Pulmonary artery endothelial cell (primary cell): ENCODE measurements at regions not wholly inside any gene's neighbourhood (a gene's known extent, or its start where the extent isn't known, plus 50 kb on each side); places are given as distances from the start of the nearest gene placed in this dataset.
"Not testable (repeated sequence)": the region's sequence is repeated elsewhere in the genome, so short reads cannot be mapped to it uniquely, and the experiment has no call there.

Experiments
- DNase-seq: peaks from one replicate; pipeline ENCODE4 v3.0.0-alpha.2; 2011; ENCODE audit warnings: low read depth, low spot score

- DNase-seq, result not testable (repeated sequence)
Measured at GRCh38 chr14:106184771-106185170, 658.4 kb downstream of the TMEM121 start.

- not testable (repeated sequence) for DNase-seq
Measured at GRCh38 chr14:106185174-106185836, 658.9 kb downstream of the TMEM121 start.

GRCh38 chr14:106185837-106186233 lies 659.5 kb downstream of the TMEM121 start:
- DNase-seq, result no peak

- no peak for DNase-seq
Measured at GRCh38 chr14:106187216-106187615, 660.8 kb downstream of the TMEM121 start.

GRCh38 chr14:106192701-106193100 lies 666.3 kb downstream of the TMEM121 start:
- DNase-seq, result not testable (repeated sequence)

GRCh38 chr14:106196459-106196858 lies 670.1 kb downstream of the TMEM121 start:
- DNase-seq, result not testable (repeated sequence)

- DNase-seq, result not testable (repeated sequence)
Measured at GRCh38 chr14:106197264-106197663, 670.9 kb downstream of the TMEM121 start.

GRCh38 chr14:106199097-106199496 lies 672.7 kb downstream of the TMEM121 start:
- no peak for DNase-seq

- DNase-seq, result no peak
Measured at GRCh38 chr14:106200541-106201315, 674.3 kb downstream of the TMEM121 start.

- no peak for DNase-seq
Measured at GRCh38 chr14:106201376-106201775, 675.0 kb downstream of the TMEM121 start.

GRCh38 chr14:106203438-106203837 lies 677.1 kb downstream of the TMEM121 start:
- no peak for DNase-seq

- DNase-seq, result no peak
Measured at GRCh38 chr14:106204063-106204462, 677.7 kb downstream of the TMEM121 start.

GRCh38 chr14:106207316-106207715 lies 680.9 kb downstream of the TMEM121 start:
- DNase-seq, result no peak

GRCh38 chr14:106208794-106209193 lies 682.4 kb downstream of the TMEM121 start:
- no peak for DNase-seq

- DNase-seq, result no peak
Measured at GRCh38 chr14:106209755-106210154, 683.4 kb downstream of the TMEM121 start.

GRCh38 chr14:106210650-106211049 lies 684.3 kb downstream of the TMEM121 start:
- DNase-seq, result no peak

- no peak for DNase-seq
Measured at GRCh38 chr14:106211334-106211900, 685.0 kb downstream of the TMEM121 start.

- no peak for DNase-seq
Measured at GRCh38 chr14:106215229-106215628, 688.8 kb downstream of the TMEM121 start.

- no peak for DNase-seq
Measured at GRCh38 chr14:106216679-106217078, 690.3 kb downstream of the TMEM121 start.

- no peak for DNase-seq
Measured at GRCh38 chr14:106218174-106218573, 691.8 kb downstream of the TMEM121 start.

GRCh38 chr14:106222311-106222710 lies 695.9 kb downstream of the TMEM121 start:
- no peak for DNase-seq

- DNase-seq, result no peak
Measured at GRCh38 chr14:106222731-106223130, 696.3 kb downstream of the TMEM121 start.

GRCh38 chr14:106227793-106228192 lies 701.4 kb downstream of the TMEM121 start:
- DNase-seq, result no peak
